Neural cell (in vitro differentiated cells): ENCODE measurements at regions not wholly inside any gene's neighbourhood (a gene's known extent, or its start where the extent isn't known, plus 50 kb on each side); places are given as distances from the start of the nearest gene placed in this dataset.

Experiments
- H2AFZ ChIP-seq: fragments of 200-600, 300-800 bp; sonication (generic), shearing (Covaris generic); 2 replicates; pipeline ENCODE4 v1.6.0; 2014; ENCODE audit warnings: low read depth, mild to moderate bottlenecking, antibody characterized with exemption, low read length, moderate library complexity
- H3F3A ChIP-seq: fragments of 200-600 bp; shearing (Covaris generic); 2 replicates; pipeline ENCODE4 v1.6.1; 2016; ENCODE audit warnings: mild to moderate bottlenecking, moderate library complexity, mixed read lengths, antibody characterized with exemption, low read length; ENCODE audit not compliant: insufficient read depth, poor library complexity, severe bottlenecking
- H3K27ac ChIP-seq: fragments of 200-600, 300-800 bp; sonication (generic), shearing (Covaris generic); 2 replicates; pipeline ENCODE4 v1.5.1; 2014; ENCODE audit warnings: mild to moderate bottlenecking, low read length, moderate library complexity
- H3K27me3 ChIP-seq: fragments of 300-800, 200-600 bp; sonication (generic), shearing (Covaris generic); 2 replicates; pipeline ENCODE4 v1.6.0; 2014; ENCODE audit warnings: mild to moderate bottlenecking, low read depth, low read length, moderate library complexity; ENCODE audit not compliant: insufficient read depth
- H3K36me3 ChIP-seq: fragments of 300-800, 200-600 bp; sonication (generic), shearing (Covaris generic); 2 replicates; pipeline ENCODE4 v1.5.1; 2014; ENCODE audit warnings: mild to moderate bottlenecking, antibody characterized with exemption, low read length, moderate library complexity; ENCODE audit not compliant: insufficient read depth
- H3K4me2 ChIP-seq: fragments of 300-800, 200-600 bp; sonication (generic), shearing (Covaris generic); 2 replicates; pipeline ENCODE4 v1.6.0; 2014; ENCODE audit warnings: mild to moderate bottlenecking, low read length
- H3K4me3 ChIP-seq: fragments of 300-800, 200-600 bp; sonication (generic), shearing (Covaris generic); 2 replicates; pipeline ENCODE4 v1.5.1; 2014; ENCODE audit warnings: mild to moderate bottlenecking, low read length, moderate library complexity
- H3K79me2 ChIP-seq: fragments of 200-600 bp; shearing (Covaris generic); replicated peaks from 2 replicates; pipeline ENCODE4 v1.6.0; 2014; ENCODE audit warnings: mild to moderate bottlenecking, low read length, moderate library complexity; ENCODE audit not compliant: insufficient read depth
- H3K9ac ChIP-seq: fragments of 300-800, 200-600 bp; sonication (generic), shearing (Covaris generic); 2 replicates; pipeline ENCODE4 v1.6.1; 2016; ENCODE audit warnings: mild to moderate bottlenecking, low read length, mixed read lengths
- H3K9me2 ChIP-seq: fragments of 200-600 bp; shearing (Covaris generic); 2 replicates; pipeline ENCODE4 v1.6.1; 2016; ENCODE audit warnings: mild to moderate bottlenecking, low read length, mixed read lengths; ENCODE audit not compliant: insufficient read depth
- H3K9me3 ChIP-seq: fragments of 200-600, 300-800 bp; sonication (generic), shearing (Covaris generic); 2 replicates; pipeline ENCODE4 v1.6.1; 2016; ENCODE audit warnings: mild to moderate bottlenecking, mixed run types, low read length, moderate library complexity, mixed read lengths
- H4K20me1 ChIP-seq: fragments of 200-600 bp; shearing (Covaris generic); 2 replicates; pipeline ENCODE4 v1.6.1; 2016; ENCODE audit warnings: mild to moderate bottlenecking, mixed run types; ENCODE audit not compliant: insufficient read depth
- EP300 ChIP-seq: fragments of 450-650 bp; conservative IDR thresholded peaks from 2 replicates; pipeline ENCODE4 v1.6.1; 2014; ENCODE audit warnings: antibody characterized with exemption, mild to moderate bottlenecking, moderate library complexity; ENCODE audit not compliant: poor library complexity, severe bottlenecking
- EZH2 ChIP-seq: fragments of 200-600, 300-800 bp; shearing (Covaris generic), sonication (generic); IDR thresholded peaks from 2 replicates; pipeline ENCODE4 v1.6.1; 2014; ENCODE audit warnings: antibody characterized with exemption, low read length, borderline replicate concordance, mild to moderate bottlenecking; ENCODE audit not compliant: insufficient read depth, poor library complexity, severe bottlenecking
- MXI1 ChIP-seq: fragments of 450-650 bp; conservative IDR thresholded peaks from 2 replicates; pipeline ENCODE4 v1.6.1; 2014; ENCODE audit warnings: antibody characterized with exemption, mild to moderate bottlenecking; ENCODE audit not compliant: poor library complexity, severe bottlenecking
- POLR2AphosphoS5 ChIP-seq: IDR thresholded peaks from 2 replicates; pipeline ENCODE4 v1.6.1; 2012
- RAD21 ChIP-seq: fragments of 450-650 bp; conservative IDR thresholded peaks from 2 replicates; pipeline ENCODE4 v1.6.1; 2014; ENCODE audit warnings: antibody characterized with exemption, mild to moderate bottlenecking, moderate library complexity
- SMC3 ChIP-seq: fragments of 450-650 bp; conservative IDR thresholded peaks from 2 replicates; pipeline ENCODE4 v1.6.1; 2014; ENCODE audit warnings: antibody characterized with exemption, mild to moderate bottlenecking, moderate library complexity; ENCODE audit not compliant: poor library complexity
- TAF1 ChIP-seq: IDR thresholded peaks from 2 replicates; pipeline ENCODE4 v1.6.1; 2012; ENCODE audit warnings: low read depth
- TF ChIP-seq, protein P1 (sequence below): IDR thresholded peaks from 2 replicates; pipeline ENCODE4 v1.6.1; 2012; ENCODE audit warnings: borderline replicate concordance

DNA sequence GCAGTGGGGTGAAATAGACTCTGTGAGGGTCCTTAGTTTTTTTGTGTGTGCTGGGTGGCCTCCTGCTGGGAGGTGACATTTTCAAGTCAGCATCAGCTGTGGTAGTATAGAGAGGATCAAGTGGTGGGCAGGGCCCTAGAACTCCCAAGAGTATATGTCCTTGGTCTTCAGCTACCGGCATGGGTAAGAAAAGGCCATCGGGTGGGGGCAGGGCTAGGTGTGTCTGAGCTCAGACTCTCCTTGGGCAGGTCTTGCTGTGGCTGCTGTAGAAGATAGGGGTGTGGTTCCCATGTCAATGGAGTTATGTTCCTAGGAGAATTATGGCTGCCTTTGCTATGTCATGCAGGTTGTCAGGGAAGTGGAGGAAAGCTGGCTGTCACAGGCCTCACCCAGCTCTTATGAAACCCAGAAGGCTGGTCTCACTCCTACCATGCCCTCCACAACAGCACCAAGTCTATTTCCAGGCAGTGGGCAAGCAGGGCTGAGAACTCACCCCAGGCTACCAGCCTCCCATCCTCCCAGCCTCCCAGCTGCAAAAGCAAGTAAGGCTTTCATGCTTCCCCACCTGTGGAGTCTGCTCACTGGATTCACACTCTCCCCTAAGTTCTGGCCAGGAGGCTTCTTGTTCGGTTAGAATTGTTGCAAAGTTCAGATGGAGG lies 130.6 kb upstream of the SOX1 start:
- no peaks in the 10 kb centered on the region for H3K27me3 ChIP-seq
- no peaks in the 10 kb centered on the region for H3K79me2 ChIP-seq
- H3K4me3 ChIP-seq = no peak overlapping the region
- H2AFZ ChIP-seq = no peak overlapping the region
- H3F3A ChIP-seq = no peaks in the 10 kb centered on the region
- H3K9ac ChIP-seq = no peak overlapping the region
- no peaks in the 10 kb centered on the region for H3K9me2 ChIP-seq
- no peak overlapping the region for H3K27ac ChIP-seq
- no peak overlapping the region for H3K4me2 ChIP-seq
- no peaks in the 10 kb centered on the region for H3K9me3 ChIP-seq
- H3K36me3 ChIP-seq = no peaks in the 10 kb centered on the region
- H4K20me1 ChIP-seq = no peaks in the 10 kb centered on the region
- TF ChIP-seq RAD21 = no peak

DNA sequence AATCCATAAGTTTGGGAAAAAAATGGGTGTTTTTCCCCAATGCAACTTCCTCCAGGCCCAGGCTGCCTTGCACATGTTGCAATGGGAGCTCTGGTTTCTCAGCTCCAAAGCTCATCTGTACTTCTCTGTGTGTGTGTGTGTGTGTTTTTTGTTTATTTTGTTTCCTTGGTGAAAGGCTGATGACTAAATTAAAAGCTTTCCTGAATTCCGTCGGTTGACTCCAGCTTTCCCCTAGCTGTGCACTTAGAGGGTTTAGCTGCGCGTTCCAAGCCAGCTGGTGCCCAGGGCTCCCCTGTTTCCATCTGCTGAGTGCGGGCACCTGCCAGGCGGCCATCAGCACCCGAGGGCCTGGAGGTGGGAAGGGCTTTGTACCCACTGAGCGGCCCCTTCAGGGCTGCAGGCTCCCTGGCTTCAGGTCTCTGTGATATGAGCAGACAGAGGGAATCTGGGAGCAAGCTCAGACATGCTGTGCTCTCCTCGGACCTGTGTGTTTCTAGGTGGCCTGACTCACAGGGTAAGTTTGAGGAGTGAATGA lies 129.1 kb upstream of the SOX1 start:
- TF ChIP-seq MXI1 (no peak), EZH2 (no peak), TAF1 (no peak), EP300 (no peak), SMC3 (no peak), POLR2AphosphoS5 (no peak)
- Histone ChIP-seq H3K79me2 (no peaks in the 10 kb centered on the region), H3K9me3 (no peaks in the 10 kb centered on the region), H3K9me2 (no peaks in the 10 kb centered on the region), H4K20me1 (no peaks in the 10 kb centered on the region), H3F3A (no peaks in the 10 kb centered on the region), H3K27ac (no peak overlapping the region), H3K4me3 (no peak overlapping the region), H3K4me2 (no peak overlapping the region), H3K9ac (no peak overlapping the region), H3K27me3 (no peaks in the 10 kb centered on the region), H3K36me3 (no peaks in the 10 kb centered on the region), H2AFZ (no peak overlapping the region)

DNA sequence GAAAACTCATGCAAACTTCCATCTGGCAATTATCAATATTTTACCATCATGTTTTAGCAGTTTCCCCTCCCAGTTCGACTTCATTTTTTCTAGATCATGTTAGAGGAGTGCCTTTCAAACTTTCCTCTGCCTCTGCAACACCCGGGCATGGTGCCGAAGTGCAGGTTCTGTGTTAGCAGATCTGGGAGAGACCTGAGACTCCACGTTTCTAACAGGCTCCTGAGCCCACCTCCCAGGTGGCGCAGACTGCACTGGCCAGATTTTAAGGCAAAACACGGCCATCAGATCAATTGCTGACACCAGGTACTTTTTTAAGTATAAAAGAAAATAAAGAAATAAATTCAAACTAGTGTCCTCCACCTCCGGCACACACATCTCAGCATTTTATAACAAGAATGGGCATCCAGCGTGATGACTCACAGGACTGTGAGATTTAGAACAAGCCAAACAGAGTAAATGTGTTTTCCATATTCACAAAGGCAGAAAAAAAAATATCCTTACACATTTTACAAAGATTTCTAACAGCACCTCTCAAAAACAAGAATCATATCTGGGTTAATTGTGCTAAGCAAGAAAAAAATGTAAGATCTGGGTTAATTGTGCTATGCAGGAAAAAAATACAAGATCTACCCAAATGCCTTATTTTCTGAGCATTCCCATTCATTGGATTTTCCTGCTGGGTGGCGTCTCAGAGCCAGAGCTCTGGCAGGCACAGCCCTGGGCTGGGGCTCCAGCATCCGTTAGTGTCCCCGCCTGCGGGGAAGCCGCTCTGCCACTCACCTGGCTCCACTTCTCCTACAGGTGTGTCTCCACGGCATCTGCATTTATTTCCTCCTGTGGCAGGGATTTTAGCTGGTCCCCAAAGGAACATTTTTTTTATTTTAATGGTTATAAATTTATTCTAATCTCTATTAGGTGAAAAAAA lies 127.9 kb upstream of the SOX1 start:
- Histone ChIP-seq H3K9ac (no peak overlapping the region), H3K9me3 (no peaks in the 10 kb centered on the region), H3F3A (no peaks in the 10 kb centered on the region), H3K4me3 (no peak overlapping the region), H2AFZ (no peak overlapping the region), H3K79me2 (no peaks in the 10 kb centered on the region), H4K20me1 (no peaks in the 10 kb centered on the region), H3K27ac (no peak overlapping the region), H3K27me3 (no peaks in the 10 kb centered on the region), H3K36me3 (no peaks in the 10 kb centered on the region), H3K9me2 (no peaks in the 10 kb centered on the region), H3K4me2 (no peak overlapping the region)
- no peak for TF ChIP-seq MXI1
- TF ChIP-seq TAF1 = no peak
- TF ChIP-seq POLR2AphosphoS5 = no peak
- TF ChIP-seq, protein P1, sequence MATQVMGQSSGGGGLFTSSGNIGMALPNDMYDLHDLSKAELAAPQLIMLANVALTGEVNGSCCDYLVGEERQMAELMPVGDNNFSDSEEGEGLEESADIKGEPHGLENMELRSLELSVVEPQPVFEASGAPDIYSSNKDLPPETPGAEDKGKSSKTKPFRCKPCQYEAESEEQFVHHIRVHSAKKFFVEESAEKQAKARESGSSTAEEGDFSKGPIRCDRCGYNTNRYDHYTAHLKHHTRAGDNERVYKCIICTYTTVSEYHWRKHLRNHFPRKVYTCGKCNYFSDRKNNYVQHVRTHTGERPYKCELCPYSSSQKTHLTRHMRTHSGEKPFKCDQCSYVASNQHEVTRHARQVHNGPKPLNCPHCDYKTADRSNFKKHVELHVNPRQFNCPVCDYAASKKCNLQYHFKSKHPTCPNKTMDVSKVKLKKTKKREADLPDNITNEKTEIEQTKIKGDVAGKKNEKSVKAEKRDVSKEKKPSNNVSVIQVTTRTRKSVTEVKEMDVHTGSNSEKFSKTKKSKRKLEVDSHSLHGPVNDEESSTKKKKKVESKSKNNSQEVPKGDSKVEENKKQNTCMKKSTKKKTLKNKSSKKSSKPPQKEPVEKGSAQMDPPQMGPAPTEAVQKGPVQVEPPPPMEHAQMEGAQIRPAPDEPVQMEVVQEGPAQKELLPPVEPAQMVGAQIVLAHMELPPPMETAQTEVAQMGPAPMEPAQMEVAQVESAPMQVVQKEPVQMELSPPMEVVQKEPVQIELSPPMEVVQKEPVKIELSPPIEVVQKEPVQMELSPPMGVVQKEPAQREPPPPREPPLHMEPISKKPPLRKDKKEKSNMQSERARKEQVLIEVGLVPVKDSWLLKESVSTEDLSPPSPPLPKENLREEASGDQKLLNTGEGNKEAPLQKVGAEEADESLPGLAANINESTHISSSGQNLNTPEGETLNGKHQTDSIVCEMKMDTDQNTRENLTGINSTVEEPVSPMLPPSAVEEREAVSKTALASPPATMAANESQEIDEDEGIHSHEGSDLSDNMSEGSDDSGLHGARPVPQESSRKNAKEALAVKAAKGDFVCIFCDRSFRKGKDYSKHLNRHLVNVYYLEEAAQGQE = no peak
